ENCODE measurements at regions not wholly inside any gene's neighbourhood (a gene's known extent, or its start where the extent isn't known, plus 50 kb on each side); places are given as distances from the start of the nearest gene placed in this dataset.

- TF ChIP-seq EZH2 (IDR thresholded peaks at IDR 0.05; ENCODE audit: borderline replicate concordance, low read depth, low read length, severe bottlenecking) (no peak), CTCF (IDR thresholded peaks at IDR 0.05; ENCODE audit: extremely low read depth in 1 of 2, insufficient read depth in 1 of 2, low read depth in 1 of 2, low read length in 2 of 2) (no peak), POLR2AphosphoS5 (IDR thresholded peaks at IDR 0.05; ENCODE audit: insufficient read depth, low read depth, low read length) (no peak), JUN (IDR thresholded peaks at IDR 0.05; ENCODE audit: borderline replicate concordance, insufficient read depth, insufficient read length, low read depth) (no peak), POLR2A (IDR thresholded peaks at IDR 0.05; ENCODE audit: low read depth, low read length) (no peak)
Observed at GRCh38 chr1:96524100-96524499, 197.5 kb upstream of the PTBP2 start.

Measured in endothelial cell of umbilical vein (primary cell).